PFSK-1 (cell line): ENCODE measurements at regions not wholly inside any gene's neighbourhood (a gene's known extent, or its start where the extent isn't known, plus 50 kb on each side); places are given as distances from the start of the nearest gene placed in this dataset.

Experiments used
- FOXP2 ChIP-seq: optimal IDR thresholded peaks from 2 replicates; pipeline ENCODE3; 2011; ENCODE audit warnings: borderline replicate concordance, control low read depth, inconsistent platforms; ENCODE audit not compliant: insufficient read depth; ENCODE audit errors: extremely low read length, extremely low read depth
- POLR2AphosphoS5 ChIP-seq: IDR thresholded peaks from 2 replicates; pipeline ENCODE4 v1.6.1; 2012; ENCODE audit warnings: low read depth, mild to moderate bottlenecking, control low read depth, low read length, moderate library complexity
- REST ChIP-seq, 2 experiments: IDR thresholded peaks; 2 replicates each; pipeline versions ENCODE4 v1.6.1 to v1.8.0; 2011 to 2012; ENCODE audit warnings: low read depth in 2 of 2, low read length in 2 of 2, control low read depth in 1 of 2, inconsistent platforms in 1 of 2, mild to moderate bottlenecking in 1 of 2, moderate library complexity in 1 of 2; ENCODE audit not compliant: insufficient read depth in 1 of 2
- SIN3A ChIP-seq: IDR thresholded peaks from 2 replicates; pipeline ENCODE4 v1.6.1; 2012; ENCODE audit warnings: mild to moderate bottlenecking, low read length, moderate library complexity, borderline replicate concordance; ENCODE audit not compliant: insufficient read depth
- TAF1 ChIP-seq: IDR thresholded peaks from 2 replicates; pipeline ENCODE4 v1.6.1; 2012; ENCODE audit warnings: low read length, control low read depth, borderline replicate concordance; ENCODE audit not compliant: insufficient read depth

- TF ChIP-seq POLR2AphosphoS5, result no peak
- TF ChIP-seq SIN3A, result no peak
- TF ChIP-seq FOXP2, result no peak
- TF ChIP-seq REST (IDR thresholded peaks at IDR 0.05; ENCODE audit: insufficient read depth in 1 of 2, low read depth in 2 of 2, low read length in 2 of 2), result no peak
- no peak for TF ChIP-seq TAF1
Measured at GRCh38 chr4:14910411-14910810, 91.9 kb upstream of the CPEB2 start.

- TF ChIP-seq REST (IDR thresholded peaks at IDR 0.05; ENCODE audit: insufficient read depth in 1 of 2, low read depth in 2 of 2, low read length in 2 of 2) (no peak), TAF1 (no peak), FOXP2 (no peak), SIN3A (no peak), POLR2AphosphoS5 (no peak)
Measured at GRCh38 chr4:14912426-14912825, 89.9 kb upstream of the CPEB2 start.

DNA sequence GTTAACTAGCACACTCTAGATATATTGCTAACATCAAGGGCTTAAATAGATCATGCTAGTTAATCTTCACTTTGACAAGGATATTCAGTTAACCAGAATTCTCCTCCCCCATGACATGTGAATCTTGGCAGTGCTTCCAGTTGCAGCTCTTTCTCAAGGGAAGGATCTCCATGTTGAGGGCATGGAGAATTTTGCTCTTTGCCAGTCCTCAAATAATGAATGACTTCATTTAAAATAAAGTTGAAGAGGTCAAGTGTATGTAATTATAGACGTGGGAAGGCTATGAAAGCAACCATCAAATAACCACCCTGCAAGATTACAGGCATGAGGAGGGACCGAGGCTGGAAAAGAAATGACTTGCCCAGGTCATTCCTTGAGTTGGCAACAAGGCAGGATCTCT, 87.3 kb upstream of the CPEB2 start:
- TF ChIP-seq SIN3A (no peak), TAF1 (no peak), FOXP2 (no peak), POLR2AphosphoS5 (no peak), REST (IDR thresholded peaks at IDR 0.05; ENCODE audit: insufficient read depth in 1 of 2, low read depth in 2 of 2, low read length in 2 of 2) (no peak)

GRCh38 chr4:14916554-14917297, 85.6 kb upstream of the CPEB2 start:
- TF ChIP-seq TAF1 (no peak), REST (IDR thresholded peaks at IDR 0.05; ENCODE audit: insufficient read depth in 1 of 2, low read depth in 2 of 2, low read length in 2 of 2) (no peak), FOXP2 (no peak), SIN3A (no peak), POLR2AphosphoS5 (no peak)

DNA sequence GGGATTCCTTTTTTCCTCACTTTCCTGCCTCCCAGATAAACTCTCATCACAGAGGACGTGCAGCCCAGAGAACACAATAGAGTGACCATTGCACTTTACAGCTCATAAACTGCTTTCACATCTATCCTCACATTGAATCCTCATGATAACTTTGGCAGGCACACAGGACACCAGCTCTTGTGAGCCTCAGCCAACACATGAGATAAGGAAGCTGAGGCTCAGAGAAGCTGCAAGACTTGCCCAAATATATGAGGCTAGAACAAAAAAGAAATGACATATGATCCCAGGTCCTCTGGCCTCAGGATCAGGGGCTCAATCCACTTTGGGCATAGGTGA, 85.0 kb upstream of the CPEB2 start:
- TF ChIP-seq FOXP2 (no peak), SIN3A (no peak), REST (IDR thresholded peaks at IDR 0.05; ENCODE audit: insufficient read depth in 1 of 2, low read depth in 2 of 2, low read length in 2 of 2) (no peak), POLR2AphosphoS5 (no peak), TAF1 (no peak)
